Astrocyte (in vitro differentiated cells and primary cell): ENCODE measurements at regions not wholly inside any gene's neighbourhood (a gene's known extent, or its start where the extent isn't known, plus 50 kb on each side); places are given as distances from the start of the nearest gene placed in this dataset.
"Not testable (repeated sequence)": the region's sequence is repeated elsewhere in the genome, so short reads cannot be mapped to it uniquely, and the experiment has no call there.

Source experiments
- EZH2 ChIP-seq: IDR thresholded peaks from 2 replicates; pipeline ENCODE4 v1.6.1; 2012; ENCODE audit warnings: mild to moderate bottlenecking, low read length, inconsistent platforms; ENCODE audit not compliant: insufficient read depth
- TF ChIP-seq, protein P1 (sequence below): IDR thresholded peaks from 2 replicates; pipeline ENCODE4 v1.5.1; 2011; ENCODE audit warnings: low read depth, mild to moderate bottlenecking, inconsistent platforms, low read length, moderate library complexity; ENCODE audit not compliant: insufficient read depth

DNA sequence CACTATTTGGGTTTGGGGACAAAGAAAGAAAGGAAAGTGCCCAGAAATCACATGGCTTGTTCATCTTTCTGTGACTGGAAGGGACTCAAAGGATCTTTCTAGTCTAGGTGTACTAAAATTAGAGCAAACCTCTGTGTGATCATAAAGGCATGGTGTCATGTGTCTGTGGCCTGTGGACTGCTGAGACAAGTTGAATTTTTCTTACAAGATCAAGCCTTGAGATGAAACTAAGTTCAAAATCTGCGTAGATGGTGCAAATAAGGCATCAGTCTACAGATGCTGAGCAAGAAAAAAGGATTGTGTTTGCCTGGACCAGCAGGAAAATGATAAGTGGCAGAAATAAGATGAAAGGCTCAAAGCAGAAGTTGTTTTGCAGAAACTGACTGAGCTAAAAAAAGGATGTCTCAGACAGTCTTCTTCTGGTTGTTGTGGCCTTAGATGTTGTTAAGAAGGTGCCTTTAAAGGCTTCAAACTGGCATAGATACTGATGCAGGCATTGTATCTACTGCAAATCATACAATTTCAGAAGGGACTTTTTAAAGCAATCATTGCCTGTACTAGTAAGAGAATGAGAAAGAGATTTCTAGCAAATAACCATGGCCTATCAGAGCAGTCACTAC, 97.2 kb downstream of the KLRB1 start:
- not testable (repeated sequence) for TF ChIP-seq EZH2
- TF ChIP-seq, protein P1, sequence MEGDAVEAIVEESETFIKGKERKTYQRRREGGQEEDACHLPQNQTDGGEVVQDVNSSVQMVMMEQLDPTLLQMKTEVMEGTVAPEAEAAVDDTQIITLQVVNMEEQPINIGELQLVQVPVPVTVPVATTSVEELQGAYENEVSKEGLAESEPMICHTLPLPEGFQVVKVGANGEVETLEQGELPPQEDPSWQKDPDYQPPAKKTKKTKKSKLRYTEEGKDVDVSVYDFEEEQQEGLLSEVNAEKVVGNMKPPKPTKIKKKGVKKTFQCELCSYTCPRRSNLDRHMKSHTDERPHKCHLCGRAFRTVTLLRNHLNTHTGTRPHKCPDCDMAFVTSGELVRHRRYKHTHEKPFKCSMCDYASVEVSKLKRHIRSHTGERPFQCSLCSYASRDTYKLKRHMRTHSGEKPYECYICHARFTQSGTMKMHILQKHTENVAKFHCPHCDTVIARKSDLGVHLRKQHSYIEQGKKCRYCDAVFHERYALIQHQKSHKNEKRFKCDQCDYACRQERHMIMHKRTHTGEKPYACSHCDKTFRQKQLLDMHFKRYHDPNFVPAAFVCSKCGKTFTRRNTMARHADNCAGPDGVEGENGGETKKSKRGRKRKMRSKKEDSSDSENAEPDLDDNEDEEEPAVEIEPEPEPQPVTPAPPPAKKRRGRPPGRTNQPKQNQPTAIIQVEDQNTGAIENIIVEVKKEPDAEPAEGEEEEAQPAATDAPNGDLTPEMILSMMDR, result not testable (repeated sequence)
